Osteoblast (primary cell): ENCODE measurements at regions not wholly inside any gene's neighbourhood (a gene's known extent, or its start where the extent isn't known, plus 50 kb on each side); places are given as distances from the start of the nearest gene placed in this dataset.

Source experiments
- DNase-seq: peaks from one replicate; pipeline ENCODE4 v3.0.0; 2011; ENCODE audit warnings: low spot score, mixed read lengths; ENCODE audit not compliant: insufficient read length; ENCODE audit errors: missing footprints
- H2AFZ ChIP-seq: 2 replicates; pipeline ENCODE4 v1.6.0; 2011; ENCODE audit warnings: mild to moderate bottlenecking, low read length
- H3K27ac ChIP-seq: 2 replicates; pipeline ENCODE4 v1.5.1; 2011; ENCODE audit warnings: mild to moderate bottlenecking, low read depth, low read length, moderate library complexity
- H3K27me3 ChIP-seq: 2 replicates; pipeline ENCODE4 v1.6.0; 2012; ENCODE audit warnings: mild to moderate bottlenecking, control low read depth, inconsistent platforms, low read length, moderate library complexity; ENCODE audit not compliant: insufficient read depth
- H3K36me3 ChIP-seq: 2 replicates; pipeline ENCODE4 v1.5.1; 2011; ENCODE audit warnings: mild to moderate bottlenecking, low read length, control low read depth, moderate library complexity; ENCODE audit not compliant: insufficient read depth
- H3K4me1 ChIP-seq: 2 replicates; pipeline ENCODE4 v1.5.1; 2011; ENCODE audit warnings: mild to moderate bottlenecking, low read length, control low read depth, moderate library complexity; ENCODE audit not compliant: insufficient read depth
- H3K4me2 ChIP-seq: 2 replicates; pipeline ENCODE4 v1.6.0; 2011; ENCODE audit warnings: mild to moderate bottlenecking, low read length; ENCODE audit not compliant: insufficient read depth
- H3K4me3 ChIP-seq: fragments of 200-600 bp; sonication (generic); 3 replicates; pipeline ENCODE4 v1.5.1; 2012; ENCODE audit warnings: mild to moderate bottlenecking, low read length, inconsistent platforms; ENCODE audit not compliant: insufficient read depth
- H3K79me2 ChIP-seq: 2 replicates; pipeline ENCODE4 v1.6.0; 2012; ENCODE audit warnings: mild to moderate bottlenecking, low read length, control low read depth, inconsistent platforms; ENCODE audit not compliant: insufficient read depth
- H3K9me3 ChIP-seq: 2 replicates; pipeline ENCODE4 v1.5.1; 2011; ENCODE audit warnings: low read depth, low read length, control low read depth
- H4K20me1 ChIP-seq: 2 replicates; pipeline ENCODE4 v1.6.0; 2012; ENCODE audit warnings: mild to moderate bottlenecking, low read length, control low read depth; ENCODE audit not compliant: insufficient read depth
- TF ChIP-seq, protein P1 (sequence below): IDR thresholded peaks from 2 replicates; pipeline ENCODE4 v1.5.1; 2011; ENCODE audit warnings: mild to moderate bottlenecking, low read depth, low read length, moderate library complexity; ENCODE audit errors: extremely low read depth

DNA sequence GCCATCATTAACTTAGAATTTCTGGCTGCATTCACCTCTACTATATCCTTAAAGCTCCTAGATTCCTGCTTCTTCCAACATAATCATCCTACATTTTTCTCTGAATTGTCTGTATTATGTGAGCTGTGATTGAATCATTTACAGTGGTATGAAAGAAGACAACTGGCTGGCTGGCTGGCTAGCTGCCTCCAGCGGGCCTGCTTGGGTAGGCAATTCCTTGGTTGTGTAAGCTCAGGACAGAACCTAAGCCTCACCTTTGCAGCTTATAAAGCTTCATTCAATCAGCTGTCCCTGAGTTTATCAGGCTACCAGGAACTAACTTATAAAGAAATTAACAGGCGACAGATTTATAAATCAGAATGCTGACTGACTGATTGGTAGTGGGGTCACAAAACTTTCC is 162.7 kb upstream of the NR3C1 start:
- Histone ChIP-seq H3K4me2 (no peak overlapping the region), H3K27me3 (no peaks in the 10 kb centered on the region), H3K4me1 (peaks cover 32% of the 10 kb centered on the region), H4K20me1 (no peaks in the 10 kb centered on the region), H3K79me2 (no peaks in the 10 kb centered on the region), H3K36me3 (no peaks in the 10 kb centered on the region), H3K27ac (no peak overlapping the region), H3K9me3 (no peaks in the 10 kb centered on the region), H3K4me3 (no peak overlapping the region), H2AFZ (no peak overlapping the region)
- no peak for DNase-seq
- TF ChIP-seq, protein P1, sequence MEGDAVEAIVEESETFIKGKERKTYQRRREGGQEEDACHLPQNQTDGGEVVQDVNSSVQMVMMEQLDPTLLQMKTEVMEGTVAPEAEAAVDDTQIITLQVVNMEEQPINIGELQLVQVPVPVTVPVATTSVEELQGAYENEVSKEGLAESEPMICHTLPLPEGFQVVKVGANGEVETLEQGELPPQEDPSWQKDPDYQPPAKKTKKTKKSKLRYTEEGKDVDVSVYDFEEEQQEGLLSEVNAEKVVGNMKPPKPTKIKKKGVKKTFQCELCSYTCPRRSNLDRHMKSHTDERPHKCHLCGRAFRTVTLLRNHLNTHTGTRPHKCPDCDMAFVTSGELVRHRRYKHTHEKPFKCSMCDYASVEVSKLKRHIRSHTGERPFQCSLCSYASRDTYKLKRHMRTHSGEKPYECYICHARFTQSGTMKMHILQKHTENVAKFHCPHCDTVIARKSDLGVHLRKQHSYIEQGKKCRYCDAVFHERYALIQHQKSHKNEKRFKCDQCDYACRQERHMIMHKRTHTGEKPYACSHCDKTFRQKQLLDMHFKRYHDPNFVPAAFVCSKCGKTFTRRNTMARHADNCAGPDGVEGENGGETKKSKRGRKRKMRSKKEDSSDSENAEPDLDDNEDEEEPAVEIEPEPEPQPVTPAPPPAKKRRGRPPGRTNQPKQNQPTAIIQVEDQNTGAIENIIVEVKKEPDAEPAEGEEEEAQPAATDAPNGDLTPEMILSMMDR: no peak

DNA sequence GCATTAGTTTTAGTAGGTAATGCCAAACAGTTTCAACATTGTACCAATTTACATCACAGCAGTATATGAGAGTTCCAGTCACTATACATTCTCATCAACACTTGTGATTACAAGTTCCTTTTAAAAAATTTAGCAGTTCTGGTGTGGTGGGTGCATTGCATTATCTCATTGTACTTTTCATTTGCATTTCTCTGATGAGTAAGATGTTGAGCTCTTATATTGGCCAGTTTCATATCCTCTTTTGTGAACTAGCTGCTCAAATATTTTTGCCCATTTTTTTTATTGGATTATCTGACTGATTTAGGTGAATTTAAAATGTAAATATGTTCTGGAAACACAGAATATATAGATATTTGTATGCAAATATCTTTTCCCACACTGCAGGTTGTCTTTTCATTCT is 160.9 kb upstream of the NR3C1 start:
- Histone ChIP-seq H3K9me3 (no peaks in the 10 kb centered on the region), H3K4me3 (no peak overlapping the region), H3K79me2 (no peaks in the 10 kb centered on the region), H3K36me3 (no peaks in the 10 kb centered on the region), H3K4me2 (no peak overlapping the region), H2AFZ (no peak overlapping the region), H4K20me1 (no peaks in the 10 kb centered on the region), H3K27me3 (no peaks in the 10 kb centered on the region), H3K27ac (no peak overlapping the region), H3K4me1 (peaks cover 24% of the 10 kb centered on the region)
- no peak for DNase-seq
- TF ChIP-seq, protein P1: no peak

DNA sequence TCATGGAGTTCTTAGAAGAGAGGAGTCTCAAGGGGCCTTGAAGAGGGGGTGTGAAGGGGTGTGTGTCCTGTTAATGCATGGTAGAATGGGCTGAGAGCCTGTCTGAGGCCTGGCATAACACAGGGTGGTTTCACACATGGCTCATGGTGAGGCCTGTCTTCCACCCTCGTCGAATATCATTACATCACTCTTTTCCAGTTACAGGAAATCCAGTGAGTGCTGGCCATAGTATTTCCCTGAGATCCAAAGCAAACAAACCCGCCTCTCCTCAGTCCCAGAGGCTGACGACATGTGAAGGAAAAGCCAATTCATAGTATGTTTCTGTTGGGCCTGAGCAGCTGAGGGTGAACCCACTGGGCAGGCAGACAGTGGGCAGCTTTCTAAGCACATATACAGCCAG is 159.4 kb upstream of the NR3C1 start:
- TF ChIP-seq, protein P1: no peak
- Histone ChIP-seq H3K79me2 (no peaks in the 10 kb centered on the region), H3K4me1 (peaks cover 20% of the 10 kb centered on the region), H3K27ac (peak overlapping the region; percentile 87), H3K27me3 (no peaks in the 10 kb centered on the region), H3K4me2 (no peak overlapping the region), H2AFZ (peak overlapping the region; percentile 24), H3K36me3 (no peaks in the 10 kb centered on the region), H3K4me3 (no peak overlapping the region), H3K9me3 (no peaks in the 10 kb centered on the region), H4K20me1 (no peaks in the 10 kb centered on the region)
- peak; percentile 25 for DNase-seq

DNA sequence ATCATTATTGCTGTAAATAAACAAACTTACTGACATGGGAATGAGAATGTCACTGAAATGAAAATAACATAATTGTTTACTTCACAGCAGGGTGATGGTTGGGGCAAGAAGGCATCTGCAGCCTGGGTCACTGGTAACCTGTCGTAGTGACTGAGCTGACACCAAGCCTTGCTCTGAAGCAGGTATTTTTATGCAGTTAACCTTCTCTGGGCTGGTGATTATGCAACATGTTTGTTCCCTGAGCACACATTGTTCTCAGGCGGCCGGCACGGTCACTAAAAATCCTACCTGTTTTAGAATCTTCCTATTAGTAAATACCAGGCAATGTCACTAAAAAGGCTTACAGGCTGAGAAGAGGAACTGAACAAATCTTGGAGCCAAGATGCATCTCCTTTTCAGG is 157.7 kb upstream of the NR3C1 start:
- no peak overlapping the region for H3K4me3 ChIP-seq
- no peak overlapping the region for H3K27ac ChIP-seq
- TF ChIP-seq, protein P1: no peak
- no peaks in the 10 kb centered on the region for H4K20me1 ChIP-seq
- H3K27me3 ChIP-seq: no peaks in the 10 kb centered on the region
- no peak for DNase-seq
- no peak overlapping the region for H3K4me2 ChIP-seq
- H2AFZ ChIP-seq: no peak overlapping the region
- H3K36me3 ChIP-seq: no peaks in the 10 kb centered on the region
- H3K4me1 ChIP-seq: peaks cover 34% of the 10 kb centered on the region
- no peaks in the 10 kb centered on the region for H3K9me3 ChIP-seq
- H3K79me2 ChIP-seq: no peaks in the 10 kb centered on the region
